Spinal cord (tissue), 9 donors: ENCODE measurements at regions not wholly inside any gene's neighbourhood (a gene's known extent, or its start where the extent isn't known, plus 50 kb on each side); places are given as distances from the start of the nearest gene placed in this dataset.

ENCODE experiments used
- DNase-seq, 6 donors: peaks; one replicate each; pipeline versions ENCODE4 v3.0.0 to v3.0.0-alpha.2; 2013 to 2015; ENCODE audit warnings: low spot score in 6 of 6, low read depth in 4 of 6
- H3K27ac ChIP-seq: one replicate; pipeline ENCODE4 v1.5.1; 2013; ENCODE audit warnings: low read depth, low read length, control low read depth
- H3K27me3 ChIP-seq: one replicate; pipeline ENCODE4 v1.6.1; 2013; ENCODE audit warnings: low read length; ENCODE audit not compliant: control insufficient read depth, insufficient read depth
- H3K36me3 ChIP-seq: one replicate; pipeline ENCODE4 v1.6.1; 2013; ENCODE audit warnings: low read length; ENCODE audit not compliant: control insufficient read depth, insufficient read depth
- H3K4me1 ChIP-seq: one replicate; pipeline ENCODE4 v1.6.1; 2013; ENCODE audit warnings: low read length; ENCODE audit not compliant: control insufficient read depth, insufficient read depth
- H3K4me3 ChIP-seq: one replicate; pipeline ENCODE4 v1.5.1; 2013; ENCODE audit warnings: low read depth, low read length, control low read depth
- H3K9me3 ChIP-seq: one replicate; pipeline ENCODE4 v1.6.1; 2013; ENCODE audit warnings: low read length; ENCODE audit not compliant: control insufficient read depth, insufficient read depth
- WGBS: methylation state at CpG from one replicate; pipeline ENCODE4 v1.1.5; 2013; ENCODE audit warnings: missing lambda C conversion rate; ENCODE audit not compliant: insufficient coverage; 5-methylcytosine and 5-hydroxymethylcytosine counted together
- donor health status: healthy.

DNA sequence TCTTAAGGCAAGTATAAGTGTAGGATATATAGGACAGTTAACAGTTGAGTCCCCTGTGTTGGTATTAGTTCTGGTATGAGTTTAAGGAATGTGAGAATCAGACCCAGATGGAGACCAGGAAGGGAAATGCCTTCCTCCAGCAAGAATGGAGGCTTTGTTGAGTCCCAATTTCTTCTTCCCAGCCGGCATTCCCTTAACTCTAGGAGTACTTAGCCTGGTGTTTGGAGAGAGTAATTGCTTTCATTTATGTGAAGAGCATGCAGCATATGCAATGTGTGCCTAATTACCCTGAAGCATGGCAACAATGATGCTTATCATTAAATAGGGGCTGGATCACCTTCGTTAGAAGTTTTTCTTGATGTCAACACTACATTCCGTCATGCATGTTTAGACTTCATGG is 225.9 kb upstream of the XYLT1 start:
- no peak overlapping the region for H3K4me3 ChIP-seq
- H3K27me3 ChIP-seq: no peaks in the 10 kb centered on the region
- DNase-seq: peak in 1 of 6 donors; percentile 56
- H3K36me3 ChIP-seq: no peaks in the 10 kb centered on the region
- no peaks in the 10 kb centered on the region for H3K4me1 ChIP-seq
- no peak overlapping the region for H3K27ac ChIP-seq
- no peaks in the 10 kb centered on the region for H3K9me3 ChIP-seq
- no CpG with 5 or more reads among the region's 3 CpGs for WGBS

DNA sequence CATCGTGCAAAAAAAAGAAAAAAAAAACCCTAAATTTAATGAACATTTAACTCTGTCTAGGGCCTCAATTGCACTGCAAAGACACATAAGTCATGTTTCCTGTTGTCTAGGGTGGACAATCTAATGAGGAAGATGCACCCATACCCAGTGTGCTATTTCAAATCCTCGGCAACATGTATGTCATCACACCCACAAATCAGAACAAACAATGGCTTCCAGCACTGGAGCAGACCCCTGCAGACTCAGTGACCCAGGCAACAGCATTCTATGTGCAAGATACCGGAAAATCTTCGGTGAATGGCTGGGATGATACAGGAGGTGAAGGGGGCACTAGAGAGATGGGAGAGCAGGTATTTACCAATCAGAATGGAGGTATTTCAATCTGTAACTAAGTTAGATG is 221.7 kb upstream of the XYLT1 start:
- 50% methylated on average over 3 of the region's 4 CpGs for WGBS
- Histone ChIP-seq H3K27ac (no peak overlapping the region), H3K4me1 (no peaks in the 10 kb centered on the region), H3K9me3 (no peaks in the 10 kb centered on the region), H3K4me3 (no peak overlapping the region), H3K36me3 (no peaks in the 10 kb centered on the region), H3K27me3 (no peaks in the 10 kb centered on the region)
- peak in 1 of 6 donors; percentile 9 for DNase-seq

DNA sequence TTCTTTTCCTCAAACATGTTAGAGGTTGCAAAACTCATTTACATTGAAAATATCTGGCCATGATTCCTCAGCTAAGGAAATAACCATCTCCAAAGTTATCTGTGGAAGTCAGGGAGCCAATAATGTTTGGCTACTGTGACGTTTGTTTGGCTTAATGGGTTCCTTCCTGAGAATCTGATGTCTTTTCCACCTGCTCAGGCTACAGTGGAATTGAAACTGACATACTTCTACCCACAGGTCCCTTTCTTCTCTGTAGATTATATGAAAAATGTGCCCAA is 221.1 kb upstream of the XYLT1 start:
- no peaks in the 10 kb centered on the region for H3K36me3 ChIP-seq
- H3K4me3 ChIP-seq: no peak overlapping the region
- H3K4me1 ChIP-seq: no peaks in the 10 kb centered on the region
- no peak overlapping the region for H3K27ac ChIP-seq
- peak in 2 of 6 donors; percentile 24 for DNase-seq
- no CpG with 5 or more reads among the region's 1 CpG for WGBS
- no peaks in the 10 kb centered on the region for H3K27me3 ChIP-seq
- no peaks in the 10 kb centered on the region for H3K9me3 ChIP-seq

DNA sequence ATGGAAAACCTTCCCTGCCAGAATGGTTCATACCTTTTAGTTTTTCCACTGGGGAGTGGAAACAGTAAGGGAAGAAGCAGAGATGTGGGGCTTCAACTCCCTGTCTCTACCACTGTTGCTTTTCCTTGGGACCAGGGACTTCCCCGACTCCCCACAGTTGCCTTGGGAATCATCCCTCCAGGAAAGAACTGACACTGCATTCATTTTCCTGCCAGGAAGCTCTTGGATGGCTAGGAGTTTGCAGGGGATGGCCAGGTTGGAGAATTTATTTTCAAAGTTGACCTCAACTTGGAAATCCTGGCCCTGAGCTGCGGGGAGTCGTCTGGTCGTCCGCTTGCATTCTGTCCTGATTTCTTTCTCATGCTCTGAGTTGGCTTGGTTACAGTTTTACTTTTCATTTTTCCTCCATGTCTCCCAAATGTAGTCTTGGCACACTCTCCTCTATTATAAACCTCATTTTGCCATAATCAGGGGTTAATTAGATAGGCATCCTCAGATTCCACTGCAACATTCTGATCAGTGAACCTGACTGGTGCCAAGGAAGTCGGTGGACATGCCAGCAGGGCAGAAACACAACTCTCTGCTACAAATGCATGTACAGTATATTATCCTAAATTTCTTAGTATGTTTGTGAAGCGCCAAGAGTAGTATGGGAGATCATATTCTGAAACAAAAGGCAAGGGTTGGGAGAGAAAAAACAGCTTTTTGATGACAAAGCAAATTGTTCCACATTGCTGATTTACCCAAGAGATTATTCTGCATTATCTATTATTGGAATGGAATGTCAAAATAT is 220.5 kb upstream of the XYLT1 start:
- Histone ChIP-seq H3K27me3 (no peaks in the 10 kb centered on the region), H3K9me3 (no peaks in the 10 kb centered on the region), H3K36me3 (no peaks in the 10 kb centered on the region), H3K4me1 (no peaks in the 10 kb centered on the region), H3K27ac (no peak overlapping the region), H3K4me3 (no peak overlapping the region)
- WGBS: 75% methylated on average over 4 of the region's 7 CpGs
- peak in 2 of 6 donors; percentile 24 to 38 for DNase-seq

DNA sequence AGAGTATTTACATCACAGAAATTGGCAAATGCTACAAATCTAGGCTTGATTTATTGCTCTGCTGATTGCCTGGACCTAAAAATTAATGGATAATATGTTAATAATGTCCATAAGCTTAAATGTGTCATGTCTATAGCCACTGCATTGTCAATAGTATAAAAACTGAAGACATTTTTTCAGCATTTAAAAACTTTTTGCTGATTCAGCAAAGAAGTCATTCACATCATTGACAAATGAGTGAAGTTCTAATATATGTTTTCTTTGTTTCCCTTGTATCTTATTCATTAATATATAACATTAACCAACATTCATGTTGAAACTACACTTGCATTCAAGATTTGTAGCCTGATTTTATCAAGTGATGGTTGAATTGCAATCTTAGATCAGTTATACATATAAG is 214.7 kb upstream of the XYLT1 start:
- Histone ChIP-seq H3K4me3 (no peak overlapping the region), H3K27ac (no peak overlapping the region), H3K27me3 (no peaks in the 10 kb centered on the region), H3K9me3 (no peaks in the 10 kb centered on the region), H3K36me3 (no peaks in the 10 kb centered on the region), H3K4me1 (no peaks in the 10 kb centered on the region)
- no peak for DNase-seq

DNA sequence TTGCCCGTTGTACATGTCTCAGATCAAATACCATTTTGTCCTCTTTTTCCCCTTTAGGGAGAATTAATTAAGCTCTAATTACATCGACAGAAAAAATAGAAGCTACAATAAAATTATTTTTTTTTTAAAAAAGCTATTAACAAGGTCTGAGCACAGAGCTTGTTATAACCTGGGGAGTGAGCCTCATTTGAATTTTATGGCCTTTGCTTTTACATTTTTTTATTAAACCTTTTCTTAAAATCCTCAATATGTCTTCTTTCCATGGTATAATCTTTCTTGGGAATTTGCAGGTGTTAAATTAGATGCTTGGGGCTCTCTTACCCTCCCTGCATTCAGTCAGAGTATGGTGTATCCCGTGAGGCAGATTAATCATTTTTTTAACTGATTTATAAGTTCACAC is 212.5 kb upstream of the XYLT1 start:
- Histone ChIP-seq H3K36me3 (no peaks in the 10 kb centered on the region), H3K4me1 (no peaks in the 10 kb centered on the region), H3K27ac (no peak overlapping the region), H3K9me3 (no peaks in the 10 kb centered on the region), H3K4me3 (no peak overlapping the region), H3K27me3 (no peaks in the 10 kb centered on the region)
- no CpG with 5 or more reads among the region's 3 CpGs for WGBS
- peak in 1 of 6 donors; percentile 66 for DNase-seq

DNA sequence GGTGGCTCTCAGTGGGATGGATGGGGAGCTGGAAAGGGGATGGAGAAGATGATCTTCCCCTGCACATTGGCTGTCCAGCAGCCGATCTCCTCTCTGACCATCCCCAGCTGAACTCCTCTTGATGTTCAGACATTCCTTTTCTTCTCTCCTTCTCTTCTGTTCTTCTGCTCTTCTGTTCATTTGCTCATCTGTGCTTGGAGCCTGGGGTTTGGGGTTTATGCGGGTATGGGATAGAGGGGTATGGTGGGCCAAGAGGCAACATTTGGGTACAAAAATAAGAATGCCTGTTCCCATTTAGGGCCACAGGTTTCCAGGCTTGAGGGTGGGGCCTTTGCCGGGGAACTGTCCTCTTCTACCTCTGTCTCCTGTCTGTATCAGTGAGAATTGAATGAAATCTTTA is 205.4 kb upstream of the XYLT1 start:
- Histone ChIP-seq H3K4me1 (no peaks in the 10 kb centered on the region), H3K27ac (no peak overlapping the region), H3K4me3 (no peak overlapping the region), H3K27me3 (no peaks in the 10 kb centered on the region), H3K36me3 (no peaks in the 10 kb centered on the region), H3K9me3 (no peaks in the 10 kb centered on the region)
- 100% methylated on average over 1 of the region's 3 CpGs for WGBS
- DNase-seq: no peak

DNA sequence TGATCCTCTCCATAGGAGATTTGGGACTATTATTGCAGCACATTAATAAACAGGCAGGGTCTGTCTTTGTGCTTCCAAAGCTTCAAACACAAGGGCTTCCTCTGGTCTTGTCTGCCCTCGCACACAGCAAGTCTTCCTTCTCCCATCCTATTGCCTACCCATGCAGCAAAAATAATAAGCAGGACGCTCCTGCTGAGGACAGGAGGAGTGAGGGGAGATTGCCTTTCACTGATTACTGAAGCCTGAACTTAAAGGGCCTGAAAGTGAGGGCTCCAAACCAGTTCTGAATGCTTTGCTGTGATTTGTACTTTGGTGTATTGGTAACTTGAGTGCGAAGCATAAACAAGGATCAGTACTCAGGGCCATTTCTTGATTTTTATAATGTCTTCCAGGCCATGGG is 197.6 kb upstream of the XYLT1 start:
- no peaks in the 10 kb centered on the region for H3K9me3 ChIP-seq
- DNase-seq: peak in 1 of 6 donors; percentile 60
- no peaks in the 10 kb centered on the region for H3K4me1 ChIP-seq
- H3K27me3 ChIP-seq: no peaks in the 10 kb centered on the region
- H3K36me3 ChIP-seq: no peaks in the 10 kb centered on the region
- no peak overlapping the region for H3K27ac ChIP-seq
- 100% methylated on average over 1 of the region's 3 CpGs for WGBS
- no peak overlapping the region for H3K4me3 ChIP-seq

DNA sequence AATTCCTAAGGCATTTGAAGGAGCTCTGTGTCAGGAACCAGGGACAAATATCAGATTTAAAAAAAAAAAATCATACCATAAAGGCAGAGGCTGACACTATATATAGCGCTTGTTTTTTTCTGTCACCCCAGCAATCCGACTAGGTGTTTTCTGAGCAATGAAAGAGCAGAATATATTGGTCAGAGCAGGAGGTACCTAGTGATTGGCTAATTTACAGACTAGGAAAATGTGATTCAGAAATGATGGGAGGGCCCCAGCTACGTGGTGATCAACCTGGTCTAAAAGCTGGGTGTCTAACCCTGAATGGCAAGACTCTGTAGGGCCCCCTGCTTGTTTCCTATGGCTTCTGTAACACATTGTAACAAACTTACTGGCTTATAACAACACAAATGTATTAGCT is 195.5 kb upstream of the XYLT1 start:
- no peak for DNase-seq
- 100% methylated on average over 1 of the region's 3 CpGs for WGBS
- Histone ChIP-seq H3K27ac (no peak overlapping the region), H3K4me1 (no peaks in the 10 kb centered on the region), H3K9me3 (no peaks in the 10 kb centered on the region), H3K4me3 (no peak overlapping the region), H3K36me3 (no peaks in the 10 kb centered on the region), H3K27me3 (no peaks in the 10 kb centered on the region)

DNA sequence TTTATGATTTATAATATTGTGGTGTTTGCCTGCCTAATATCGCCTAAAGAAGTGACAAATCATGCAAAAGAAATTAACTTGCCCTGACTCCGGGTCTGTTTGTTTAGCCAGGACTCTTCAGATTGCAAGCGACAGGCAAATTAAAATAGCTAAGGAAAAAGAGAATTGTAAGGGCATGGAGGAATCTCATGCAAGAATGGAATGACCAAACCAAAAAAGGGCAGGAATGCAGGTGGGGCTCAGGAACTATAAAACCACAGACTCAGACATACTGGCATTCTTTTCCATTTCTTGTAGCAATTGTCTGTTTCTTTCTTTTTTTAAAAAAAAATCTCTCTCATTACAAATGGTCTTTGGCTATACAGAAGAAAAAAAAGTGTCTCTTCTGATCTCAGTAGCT is 188.1 kb upstream of the XYLT1 start:
- Histone ChIP-seq H3K4me1 (no peaks in the 10 kb centered on the region), H3K27me3 (no peaks in the 10 kb centered on the region), H3K9me3 (no peaks in the 10 kb centered on the region), H3K36me3 (no peaks in the 10 kb centered on the region), H3K4me3 (no peak overlapping the region), H3K27ac (no peak overlapping the region)
- no peak for DNase-seq
- 86% methylated on average over 3 of the region's 3 CpGs for whole genome bisulfite sequencing
